SK-N-SH (cell line): ENCODE measurements at regions not wholly inside any gene's neighbourhood (a gene's known extent, or its start where the extent isn't known, plus 50 kb on each side); places are given as distances from the start of the nearest gene placed in this dataset.

ENCODE experiments used
- CTCF ChIA-PET: fragments of 300-600, 350-600 bp; formaldehyde crosslinking; extraction: SDS; loops from one replicate; lab custom pipeline; 2021; lab: Yijun Ruan, JAX
- POLR2A ChIA-PET: fragments of 350-600 bp; sonication (Branson Sonifier 250); formaldehyde crosslinking; extraction: SDS; loops from one replicate; lab custom pipeline; 2020; ENCODE audit warnings: antibody characterized with exemption, inconsistent platforms; lab: Yijun Ruan, JAX
- DNase-seq: peaks from one replicate; pipeline ENCODE4 v3.0.0; 2012
- H2AFZ ChIP-seq: fragments of 200-600 bp; sonication (generic); 2 replicates; pipeline ENCODE4 v1.8.1; 2016; ENCODE audit warnings: antibody characterized with exemption, mild to moderate bottlenecking, low read depth
- H3F3A ChIP-seq: fragments of 200-600 bp; sonication (generic); replicated peaks from 2 replicates; pipeline ENCODE3; 2016; ENCODE audit warnings: antibody characterized with exemption, mild to moderate bottlenecking; ENCODE audit not compliant: insufficient read depth
- H3K27ac ChIP-seq, 2 experiments: fragments of 200-500 bp in 1 of 2; fragments of 200-600 bp in 1 of 2; sonication (Bioruptor generic) in 1 of 2; sonication (generic), shearing (Covaris generic) in 1 of 2; 2 replicates each; pipeline versions ENCODE4 v1.5.1 to v1.6.1; 2014 to 2016; ENCODE audit warnings: low read depth in 2 of 2, inconsistent platforms in 1 of 2, low read length in 1 of 2, mild to moderate bottlenecking in 1 of 2, mixed read lengths in 1 of 2
- H3K27me3 ChIP-seq: fragments of 200-600 bp; sonication (generic), shearing (Covaris generic); 2 replicates; pipeline ENCODE4 v1.6.1; 2016; ENCODE audit warnings: mixed run types; ENCODE audit not compliant: insufficient read depth
- H3K36me3 ChIP-seq, 2 experiments: fragments of 200-500 bp in 1 of 2; fragments of 200-600 bp in 1 of 2; sonication (Bioruptor generic) in 1 of 2; sonication (generic) in 1 of 2; replicated peaks in 1 of 2; 2 replicates each; pipeline versions ENCODE3 to v1.5.1; 2014 to 2016; ENCODE audit warnings: low read length in 1 of 2, mild to moderate bottlenecking in 1 of 2; ENCODE audit not compliant: insufficient read depth in 2 of 2, control insufficient read depth in 1 of 2
- H3K4me1 ChIP-seq, 2 experiments: fragments of 200-500 bp in 1 of 2; fragments of 200-600 bp in 1 of 2; sonication (Bioruptor generic) in 1 of 2; sonication (generic), shearing (Covaris generic) in 1 of 2; 2 replicates each; pipeline versions ENCODE4 v1.5.1 to v1.6.1; 2014 to 2016; ENCODE audit warnings: low read depth in 1 of 2, low read length in 1 of 2, mixed run types in 1 of 2; ENCODE audit not compliant: insufficient read depth in 2 of 2, control insufficient read depth in 1 of 2
- H3K4me2 ChIP-seq: fragments of 200-600 bp; sonication (generic), shearing (Covaris generic); 2 replicates; pipeline ENCODE4 v1.6.1; 2017; ENCODE audit warnings: mixed run types
- H3K4me3 ChIP-seq, 2 experiments: fragments of 200-500 bp in 1 of 2; fragments of 200-600 bp in 1 of 2; sonication (Bioruptor generic) in 1 of 2; sonication (generic), shearing (Covaris generic) in 1 of 2; 2 replicates each; pipeline versions ENCODE4 v1.5.1 to v1.8.1; 2014 to 2016; ENCODE audit warnings: low read depth in 2 of 2, inconsistent platforms in 1 of 2, low read length in 1 of 2, mild to moderate bottlenecking in 1 of 2, mixed read lengths in 1 of 2, moderate library complexity in 1 of 2
- H3K79me2 ChIP-seq: fragments of 200-600 bp; sonication (generic); 2 replicates; pipeline ENCODE4 v1.8.1; 2017; ENCODE audit warnings: mild to moderate bottlenecking; ENCODE audit not compliant: insufficient read depth
- H3K9ac ChIP-seq: fragments of 200-600 bp; sonication (generic); 2 replicates; pipeline ENCODE4 v1.6.1; 2017; ENCODE audit warnings: mixed run types
- H3K9me2 ChIP-seq: fragments of 200-600 bp; sonication (generic); 2 replicates; pipeline ENCODE4 v1.6.1; 2017; ENCODE audit warnings: mixed run types
- H3K9me3 ChIP-seq: fragments of 200-600 bp; sonication (generic); 2 replicates; pipeline ENCODE4 v1.6.1; 2017; ENCODE audit warnings: mixed run types, mild to moderate bottlenecking, moderate library complexity
- H4K20me1 ChIP-seq: fragments of 200-600 bp; sonication (generic); 2 replicates; pipeline ENCODE4 v1.6.1; 2017; ENCODE audit warnings: mild to moderate bottlenecking, mixed run types; ENCODE audit not compliant: insufficient read depth
- CTCF ChIP-seq: fragments of 200-600 bp; sonication (generic); IDR thresholded peaks from 2 replicates; pipeline ENCODE4 v1.6.1; 2017; ENCODE audit warnings: antibody characterized with exemption, mild to moderate bottlenecking, moderate library complexity
- EZH2phosphoT487 ChIP-seq: fragments of 200-600 bp; sonication (generic); IDR thresholded peaks from 2 replicates; pipeline ENCODE4 v1.6.1; 2017; ENCODE audit warnings: low read depth, mixed run types, mild to moderate bottlenecking, antibody characterized with exemption, moderate library complexity, borderline replicate concordance
- FOSL2 ChIP-seq: IDR thresholded peaks from 2 replicates; pipeline ENCODE4 v1.4.0; 2012; ENCODE audit warnings: low read depth, mild to moderate bottlenecking, moderate library complexity, borderline replicate concordance
- GABPA ChIP-seq: IDR thresholded peaks from 2 replicates; pipeline ENCODE4 v1.4.0; 2012; ENCODE audit warnings: low read depth, mild to moderate bottlenecking
- IRF3 ChIP-seq: fragments of 150-350 bp; IDR thresholded peaks from 2 replicates; pipeline ENCODE4 v1.6.1; 2016; ENCODE audit warnings: mild to moderate bottlenecking, low read depth, low read length
- JUND ChIP-seq: IDR thresholded peaks from 2 replicates; pipeline ENCODE4 v1.4.0; 2012
- MEF2A ChIP-seq: IDR thresholded peaks from 2 replicates; pipeline ENCODE4 v1.4.0; 2012; ENCODE audit warnings: low read depth, borderline replicate concordance
- MXI1 ChIP-seq: IDR thresholded peaks from 2 replicates; pipeline ENCODE4 v1.6.1; 2012; ENCODE audit warnings: mild to moderate bottlenecking, low read depth, low read length, improper control_type of control experiment
- NRF1 ChIP-seq: IDR thresholded peaks from 2 replicates; pipeline ENCODE4 v1.6.1; 2012; ENCODE audit warnings: low read depth, mild to moderate bottlenecking, low read length
- POLR2AphosphoS5 ChIP-seq: IDR thresholded peaks from 2 replicates; pipeline ENCODE4 v1.6.1; 2012; ENCODE audit warnings: low read depth, low read length
- RAD21 ChIP-seq: IDR thresholded peaks from 2 replicates; pipeline ENCODE4 v1.6.1; 2012; ENCODE audit warnings: mild to moderate bottlenecking, low read length
- RCOR1 ChIP-seq: fragments of 150-350 bp; IDR thresholded peaks from 2 replicates; pipeline ENCODE4 v1.6.1; 2017; ENCODE audit warnings: antibody characterized with exemption, low read length
- SIN3A ChIP-seq: IDR thresholded peaks from 2 replicates; pipeline ENCODE4 v1.6.1; 2012; ENCODE audit warnings: low read depth, mild to moderate bottlenecking, low read length, moderate library complexity, borderline replicate concordance
- TAF1 ChIP-seq: IDR thresholded peaks from 2 replicates; pipeline ENCODE4 v1.6.1; 2012; ENCODE audit warnings: low read depth, mild to moderate bottlenecking, low read length, moderate library complexity, borderline replicate concordance
- TEAD4 ChIP-seq: IDR thresholded peaks from 2 replicates; pipeline ENCODE4 v1.4.0; 2012; ENCODE audit warnings: mild to moderate bottlenecking, borderline replicate concordance; ENCODE audit not compliant: insufficient read depth
- YY1 ChIP-seq: IDR thresholded peaks from 2 replicates; pipeline ENCODE4 v1.4.0; 2012; ENCODE audit warnings: low read depth, mild to moderate bottlenecking
- ZBTB33 ChIP-seq: IDR thresholded peaks from 2 replicates; pipeline ENCODE4 v1.4.0; 2012; ENCODE audit warnings: low read depth, borderline replicate concordance
- WGBS: methylation state at CpG from one replicate; pipeline ENCODE4 v1.1.6; 2017; ENCODE audit warnings: low lambda C conversion rate; 5-methylcytosine and 5-hydroxymethylcytosine counted together

- POLR2A ChIA-PET = no interaction called here
- CTCF ChIA-PET = no interaction called here
- TF ChIP-seq RAD21 (no peak), FOSL2 (no peak), NRF1 (no peak), CTCF (no peak)
Measured at GRCh38 chr22:47294222-47294532, 531.7 kb downstream of the TBC1D22A start.

GRCh38 chr22:47293368-47294221 is 531.1 kb downstream of the TBC1D22A start:
- DNase-seq = no peak
- H3K9me3 ChIP-seq = no peaks in the 10 kb centered on the region
- 38% methylated on average over 14 of the region's 18 CpGs for WGBS
- H4K20me1 ChIP-seq = no peaks in the 10 kb centered on the region
- no peaks in the 10 kb centered on the region for H3F3A ChIP-seq
- CTCF ChIA-PET = no interaction called here
- no peaks in the 10 kb centered on the region for H3K36me3 ChIP-seq
- no peaks in the 10 kb centered on the region; the same call in 1 of the 2 replicates for H3K27me3 ChIP-seq
- H3K9ac ChIP-seq = no peak overlapping the region
- no peak overlapping the region for H3K4me2 ChIP-seq
- H3K9me2 ChIP-seq = no peaks in the 10 kb centered on the region
- no peaks in the 10 kb centered on the region for H3K79me2 ChIP-seq
- no peaks in the 10 kb centered on the region for H3K4me1 ChIP-seq
- no peak overlapping the region for H3K27ac ChIP-seq
- H2AFZ ChIP-seq = no peak overlapping the region
- POLR2A ChIA-PET = no interaction called here
- H3K4me3 ChIP-seq = no peak overlapping the region
- TF ChIP-seq CTCF (no peak), RAD21 (no peak), GABPA (no peak), YY1 (no peak), POLR2AphosphoS5 (no peak), TEAD4 (no peak), MXI1 (no peak), IRF3 (no peak), RCOR1 (no peak), SIN3A (no peak), EZH2phosphoT487 (no peak), JUND (no peak), TAF1 (no peak), ZBTB33 (no peak), MEF2A (no peak)

More at GRCh38 chr22:47294222-47294532, 531.7 kb downstream of the TBC1D22A start:
- H3K9me2 ChIP-seq = no peaks in the 10 kb centered on the region
- no peaks in the 10 kb centered on the region for H3K36me3 ChIP-seq
- no peak overlapping the region for H3K4me3 ChIP-seq
- H3K79me2 ChIP-seq = no peaks in the 10 kb centered on the region
- no peaks in the 10 kb centered on the region for H3K9me3 ChIP-seq
- no peaks in the 10 kb centered on the region; the same call in 1 of the 2 replicates for H3K27me3 ChIP-seq
- H3F3A ChIP-seq = no peaks in the 10 kb centered on the region
- DNase-seq = no peak
- H3K4me1 ChIP-seq = no peaks in the 10 kb centered on the region
- no peak overlapping the region for H3K9ac ChIP-seq
- no peak overlapping the region for H2AFZ ChIP-seq
- no peak overlapping the region for H3K27ac ChIP-seq
- no peak overlapping the region for H3K4me2 ChIP-seq
- 24% methylated on average over 6 of the region's 6 CpGs for WGBS
- H4K20me1 ChIP-seq = no peaks in the 10 kb centered on the region
